HG02973 (cell line): ENCODE measurements at regions not wholly inside any gene's neighbourhood (a gene's known extent, or its start where the extent isn't known, plus 50 kb on each side); places are given as distances from the start of the nearest gene placed in this dataset.

Experiments
- ATAC-seq: cut with Tn5 transposase; IDR thresholded peaks from one replicate; pipeline ENCODE4 v1.9.1; 2021; ENCODE audit warnings: moderate library complexity; ENCODE audit not compliant: unreplicated experiment

GRCh38 chr6:105917038-105917695 lies 169.0 kb upstream of the PRDM1 start:
- no peak for ATAC-seq

- ATAC-seq = no peak
These were observed 175.0 kb upstream of the PRDM1 start for GRCh38 chr6:105911106-105911629.

- ATAC-seq = no peak
These were observed 177.0 kb upstream of the PRDM1 start for GRCh38 chr6:105909106-105909505.

GRCh38 chr6:105907991-105908390 lies 178.1 kb upstream of the PRDM1 start:
- no peak for ATAC-seq

GRCh38 chr6:105907301-105907700 lies 178.8 kb upstream of the PRDM1 start:
- no peak for ATAC-seq

GRCh38 chr6:105902401-105903031 lies 183.6 kb upstream of the PRDM1 start:
- ATAC-seq = no peak

GRCh38 chr6:105901583-105901982 lies 184.6 kb upstream of the PRDM1 start:
- ATAC-seq = no peak

- ATAC-seq = no peak
These were observed 185.8 kb upstream of the PRDM1 start for GRCh38 chr6:105900125-105900937.

GRCh38 chr6:105898286-105898685 lies 187.8 kb upstream of the PRDM1 start:
- peak; percentile 47 for ATAC-seq

- ATAC-seq = no peak
These were observed 189.0 kb upstream of the PRDM1 start for GRCh38 chr6:105897131-105897530.

GRCh38 chr6:105896821-105897095 lies 189.4 kb upstream of the PRDM1 start:
- ATAC-seq = no peak

GRCh38 chr6:105896052-105896820 lies 189.9 kb upstream of the PRDM1 start:
- no peak for ATAC-seq

- no peak for ATAC-seq
These were observed 191.6 kb upstream of the PRDM1 start for GRCh38 chr6:105894556-105894955.

- no peak for ATAC-seq
These were observed 192.4 kb upstream of the PRDM1 start for GRCh38 chr6:105893741-105894140.

- peak; percentile 86 for ATAC-seq
These were observed 193.4 kb upstream of the PRDM1 start for GRCh38 chr6:105892577-105893262.

- no peak for ATAC-seq
These were observed 195.5 kb upstream of the PRDM1 start for GRCh38 chr6:105890521-105891244.

GRCh38 chr6:105889902-105890301 lies 196.2 kb upstream of the PRDM1 start:
- no peak for ATAC-seq

GRCh38 chr6:105886814-105887544 lies 199.2 kb upstream of the PRDM1 start:
- no peak for ATAC-seq

- no peak for ATAC-seq
These were observed 199.9 kb upstream of the PRDM1 start for GRCh38 chr6:105886066-105886813.
